GM21515 (cell line): ENCODE measurements at regions not wholly inside any gene's neighbourhood (a gene's known extent, or its start where the extent isn't known, plus 50 kb on each side); places are given as distances from the start of the nearest gene placed in this dataset.
"Not testable (repeated sequence)": the region's sequence is repeated elsewhere in the genome, so short reads cannot be mapped to it uniquely, and the experiment has no call there.

Experiments used
- ATAC-seq: cut with Tn5 transposase; IDR thresholded peaks from one replicate; pipeline ENCODE4 v1.9.1; 2021; ENCODE audit not compliant: unreplicated experiment

DNA sequence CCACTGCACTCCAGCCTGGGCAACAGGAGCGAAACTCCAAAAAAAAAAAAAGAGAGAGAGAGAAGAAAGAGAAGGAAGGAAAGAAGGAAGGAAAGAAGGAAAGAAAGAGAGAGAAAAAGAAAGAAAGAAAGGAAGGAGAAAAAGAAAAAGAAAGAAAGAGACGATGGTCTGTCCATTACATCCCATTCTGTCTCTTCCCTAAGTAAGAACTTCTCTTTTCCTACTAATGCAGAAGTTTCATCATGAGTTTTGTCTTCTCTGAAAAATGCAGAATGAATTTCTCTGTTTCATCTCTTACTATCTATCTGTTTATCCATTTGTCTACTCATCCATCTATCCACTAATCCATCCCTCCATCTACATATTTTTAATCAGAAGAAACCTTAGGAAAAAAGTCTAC is 94.9 kb upstream of the MED13 start:
- no peak for ATAC-seq

DNA sequence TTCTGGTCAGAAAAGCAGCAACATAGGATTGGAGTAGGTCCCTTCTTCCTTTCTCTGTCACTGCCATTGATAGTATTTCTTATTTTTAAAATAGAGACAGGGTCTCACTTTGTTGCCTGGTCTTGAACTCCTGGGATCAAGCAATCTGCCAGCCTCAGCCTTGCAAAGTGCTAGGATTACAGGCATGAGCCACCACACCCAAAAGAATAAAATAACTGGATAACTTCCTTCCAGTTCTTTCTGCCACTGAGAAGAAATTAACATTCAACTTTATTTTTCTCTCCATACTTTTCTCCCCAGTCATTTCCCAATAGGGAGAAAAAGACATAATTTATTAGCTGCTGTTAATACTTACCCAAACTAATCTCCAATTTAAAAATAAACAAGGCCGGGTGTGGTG is 91.9 kb upstream of the MED13 start:
- no peak for ATAC-seq

DNA sequence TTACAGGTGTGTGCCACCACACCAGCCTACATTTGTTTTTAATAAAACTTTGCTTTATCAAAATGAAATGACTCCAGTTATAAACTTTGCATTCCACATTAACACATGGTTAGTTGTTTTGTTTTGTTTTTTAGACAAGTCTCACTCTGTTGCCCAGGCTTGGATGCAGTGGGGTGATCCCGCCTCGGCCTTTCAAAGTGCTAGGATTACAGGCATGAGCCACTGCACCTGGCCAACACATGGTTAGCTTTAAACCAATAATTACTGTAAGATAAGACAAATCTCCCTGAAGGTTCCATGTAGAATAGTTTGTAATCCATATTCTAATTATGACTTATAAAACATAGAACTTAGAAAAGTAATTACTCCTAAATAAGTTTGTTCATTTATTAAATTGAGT is 89.8 kb upstream of the MED13 start:
- no peak for ATAC-seq

DNA sequence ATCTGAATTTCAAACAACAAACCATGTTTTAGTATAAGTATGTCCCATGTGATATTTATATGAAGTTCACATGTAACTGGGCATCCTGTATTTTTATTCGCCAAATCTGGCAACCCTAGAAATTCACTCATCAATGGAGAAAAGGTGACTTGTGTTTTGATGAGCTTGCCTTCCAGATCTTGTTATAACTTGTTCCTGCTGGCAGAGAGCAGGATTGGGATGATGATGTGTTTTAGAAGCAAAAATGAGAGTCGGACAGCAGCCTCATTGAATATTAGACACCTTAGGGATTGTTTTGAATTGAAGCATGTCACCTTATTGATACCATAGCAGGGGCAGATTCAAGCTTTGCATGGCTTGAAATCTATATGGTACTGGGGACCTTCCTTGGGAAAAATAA is 85.4 kb upstream of the MED13 start:
- no peak for ATAC-seq

DNA sequence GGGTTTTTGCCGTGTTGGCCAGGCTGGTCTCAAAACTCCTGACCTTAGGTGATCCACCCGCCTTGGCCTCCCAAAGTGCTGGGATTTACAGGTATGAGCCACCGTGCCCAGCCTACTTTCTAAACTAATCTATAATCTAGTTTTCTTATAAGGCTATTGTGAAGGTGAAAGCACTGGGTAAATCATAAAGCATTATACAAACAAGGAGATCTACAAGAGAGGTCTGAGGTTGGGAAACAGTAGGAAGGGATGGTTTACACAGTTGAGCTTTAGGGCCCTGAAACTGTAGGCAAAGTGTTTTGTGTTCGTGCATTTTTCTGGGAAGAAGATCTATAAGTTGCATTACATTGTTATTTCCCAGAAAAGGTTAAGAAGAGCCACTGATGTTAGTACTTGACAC is 84.9 kb upstream of the MED13 start:
- no peak for ATAC-seq

DNA sequence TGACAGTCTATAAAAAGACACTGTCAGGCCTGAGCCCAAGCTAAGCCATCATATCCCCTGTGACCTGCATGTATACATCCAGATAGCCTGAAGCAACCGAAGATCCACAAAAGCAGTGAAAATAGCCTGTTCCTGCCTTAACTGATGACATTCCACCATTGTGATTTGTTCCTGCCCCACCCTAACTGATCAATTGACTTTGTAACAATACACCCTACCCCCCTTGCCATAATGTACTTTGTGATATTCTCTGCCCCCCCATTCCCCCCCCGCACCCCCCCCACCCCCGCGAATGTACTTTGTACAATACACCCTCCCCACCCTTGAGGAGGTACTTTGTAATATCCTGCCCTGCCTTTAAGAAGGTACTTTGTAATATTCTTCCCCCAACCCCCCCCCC is 82.2 kb upstream of the MED13 start:
- no peak for ATAC-seq

DNA sequence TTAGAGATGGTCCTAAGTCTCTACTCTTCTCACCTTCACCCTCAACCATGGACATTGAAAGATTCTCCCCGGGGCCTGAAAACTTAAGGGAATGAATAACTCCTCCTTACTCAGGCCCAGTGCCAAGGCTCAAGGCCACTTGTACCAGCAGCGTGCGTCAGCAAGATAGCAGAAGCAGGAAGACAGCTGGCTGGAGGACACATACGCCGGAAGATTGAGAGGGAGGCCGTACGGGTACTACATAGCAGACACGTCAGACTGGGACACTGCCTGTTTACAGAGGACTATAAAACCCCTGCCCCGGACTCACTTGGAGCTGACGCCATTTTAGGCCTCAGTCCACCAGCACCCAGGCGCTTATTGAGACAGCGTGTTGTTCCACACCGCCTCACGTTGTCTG is 75.8 kb upstream of the MED13 start:
- no peak for ATAC-seq

DNA sequence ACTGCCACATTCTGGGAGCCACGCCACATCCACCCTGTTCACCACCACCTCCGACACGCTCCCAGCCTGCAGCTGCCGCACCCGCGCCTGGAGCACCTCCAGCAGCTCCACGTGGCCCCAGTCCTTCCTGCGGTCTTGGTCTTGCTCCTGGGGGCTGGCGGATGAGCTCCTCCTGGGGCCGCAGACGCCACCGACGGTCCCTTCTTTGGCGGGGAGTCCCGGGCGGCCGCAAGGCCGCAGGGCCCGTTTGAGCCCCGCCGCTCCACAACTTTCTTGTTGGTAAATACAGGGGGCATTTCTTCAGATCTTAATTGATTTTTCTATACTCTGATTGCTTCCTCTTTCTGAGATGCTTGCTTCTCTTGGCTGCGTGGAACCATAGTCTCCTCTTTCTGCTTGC is 75.3 kb upstream of the MED13 start:
- ATAC-seq: no peak

DNA sequence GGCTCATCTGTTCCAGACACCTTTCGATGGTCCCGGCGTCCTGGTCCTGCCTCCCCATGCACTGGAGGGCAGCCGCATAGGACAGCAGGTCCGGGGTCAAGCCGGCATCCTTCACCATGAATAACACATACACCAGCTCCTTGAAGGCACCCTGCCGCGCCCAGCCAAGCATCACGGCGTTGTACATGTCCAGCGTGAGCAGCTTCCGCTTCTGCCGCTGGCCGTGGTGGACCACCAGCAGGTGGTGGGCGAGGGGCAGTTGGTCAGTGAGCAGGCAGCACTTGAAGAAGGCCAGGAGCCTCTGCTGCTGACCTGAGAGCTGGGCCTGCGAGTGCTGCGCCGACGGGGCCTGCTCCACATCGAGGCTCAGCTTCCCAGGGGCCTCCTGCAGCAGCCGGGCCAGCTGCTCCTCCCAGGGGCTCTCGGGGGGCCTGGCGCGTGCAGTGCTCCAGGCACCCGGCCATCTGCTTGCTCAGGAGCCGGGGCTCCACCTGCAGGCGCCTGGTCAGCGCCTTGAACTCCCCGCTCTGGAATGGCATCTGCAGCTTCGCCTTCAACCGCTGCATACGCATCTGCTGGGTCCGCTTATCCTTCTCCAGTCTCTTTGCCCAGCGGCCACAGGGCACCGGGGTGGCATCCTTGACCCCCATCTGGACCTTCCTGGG is 74.7 kb upstream of the MED13 start:
- not testable (repeated sequence) for ATAC-seq

DNA sequence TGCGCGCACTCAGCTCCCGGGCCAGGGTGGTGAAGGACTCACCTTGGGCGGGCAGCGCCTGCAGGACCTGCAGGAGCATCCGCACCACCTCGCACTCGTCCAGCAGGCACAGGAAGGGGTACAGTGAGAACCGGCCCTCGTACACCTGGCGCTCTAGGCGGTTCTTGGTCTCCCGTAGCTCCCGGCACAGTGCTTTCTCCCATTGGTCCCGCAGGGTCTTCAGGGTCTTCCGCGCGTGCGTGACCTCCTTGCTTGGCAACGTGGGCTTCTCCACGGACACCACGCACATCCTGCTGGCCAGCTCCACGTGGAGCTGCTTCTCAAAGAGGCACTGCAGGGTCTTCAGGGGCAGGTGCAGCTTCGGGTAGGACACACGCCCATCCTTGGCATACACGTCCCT is 74.1 kb upstream of the MED13 start:
- no peak for ATAC-seq

DNA sequence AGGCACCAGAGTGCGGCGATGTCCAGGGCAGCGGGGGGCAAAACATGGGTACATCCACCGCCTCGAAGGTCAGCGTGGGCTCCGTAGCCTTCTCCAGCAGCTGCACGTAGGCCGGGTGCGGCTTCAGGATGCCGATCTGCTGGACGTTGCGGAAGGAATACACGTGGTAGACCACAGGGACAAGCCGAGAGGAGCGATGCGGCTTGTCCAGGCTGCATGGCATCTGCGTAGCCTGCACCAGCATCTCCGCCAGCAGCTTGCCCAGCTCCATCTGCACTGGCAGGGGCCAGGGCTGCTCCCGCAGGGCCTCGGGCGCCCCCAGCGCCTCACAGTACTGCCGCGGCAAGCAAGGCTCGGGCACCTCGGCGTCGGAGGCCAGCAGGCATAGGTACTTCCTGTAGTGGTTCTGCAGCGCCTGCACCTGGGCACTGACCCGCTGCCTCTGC is 73.6 kb upstream of the MED13 start:
- not testable (repeated sequence) for ATAC-seq

DNA sequence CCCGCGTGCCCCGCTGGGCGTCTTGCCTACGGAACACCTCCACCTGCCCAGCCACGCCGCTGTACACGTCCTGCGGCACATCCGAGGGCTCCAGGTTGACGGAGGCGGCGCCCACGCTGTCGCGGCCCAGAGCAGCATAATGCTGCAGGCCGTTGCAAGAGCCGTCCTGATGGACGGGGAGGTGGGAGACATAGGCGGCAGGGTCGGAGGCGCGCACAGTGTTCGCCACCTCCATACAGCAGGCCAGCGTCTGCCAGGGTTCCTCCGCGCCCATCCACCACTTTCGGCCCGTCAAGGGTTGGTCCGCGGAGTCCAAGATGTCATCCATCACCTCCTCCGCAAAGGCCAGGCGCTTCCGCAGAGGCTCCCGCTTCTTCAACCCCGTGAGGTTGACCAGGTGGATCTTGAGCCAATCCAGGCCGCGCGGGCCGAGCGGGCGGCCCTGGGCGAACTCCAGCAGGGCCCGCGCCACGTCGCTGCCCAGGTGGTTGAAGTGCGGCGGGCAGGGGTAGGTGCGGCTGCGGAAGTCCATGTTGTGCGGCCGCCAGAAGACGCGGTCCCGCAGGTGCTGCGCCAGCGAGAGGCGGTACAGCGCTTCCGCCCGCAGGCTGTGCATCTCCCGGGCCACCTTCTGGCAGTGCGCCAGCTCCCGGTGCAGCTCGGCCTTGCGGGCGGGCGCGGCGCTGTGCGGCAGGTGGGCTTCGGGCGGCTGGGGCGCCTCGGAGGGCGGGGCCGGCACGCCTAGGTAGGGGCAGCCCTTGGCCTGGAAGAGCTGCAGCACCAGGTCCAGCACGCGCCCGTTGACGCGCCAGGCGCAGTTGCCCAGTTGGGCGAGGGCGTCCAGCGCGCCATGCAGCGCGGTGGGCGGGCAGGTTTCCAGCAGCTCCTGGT is 72.9 kb upstream of the MED13 start:
- ATAC-seq: not testable (repeated sequence)

DNA sequence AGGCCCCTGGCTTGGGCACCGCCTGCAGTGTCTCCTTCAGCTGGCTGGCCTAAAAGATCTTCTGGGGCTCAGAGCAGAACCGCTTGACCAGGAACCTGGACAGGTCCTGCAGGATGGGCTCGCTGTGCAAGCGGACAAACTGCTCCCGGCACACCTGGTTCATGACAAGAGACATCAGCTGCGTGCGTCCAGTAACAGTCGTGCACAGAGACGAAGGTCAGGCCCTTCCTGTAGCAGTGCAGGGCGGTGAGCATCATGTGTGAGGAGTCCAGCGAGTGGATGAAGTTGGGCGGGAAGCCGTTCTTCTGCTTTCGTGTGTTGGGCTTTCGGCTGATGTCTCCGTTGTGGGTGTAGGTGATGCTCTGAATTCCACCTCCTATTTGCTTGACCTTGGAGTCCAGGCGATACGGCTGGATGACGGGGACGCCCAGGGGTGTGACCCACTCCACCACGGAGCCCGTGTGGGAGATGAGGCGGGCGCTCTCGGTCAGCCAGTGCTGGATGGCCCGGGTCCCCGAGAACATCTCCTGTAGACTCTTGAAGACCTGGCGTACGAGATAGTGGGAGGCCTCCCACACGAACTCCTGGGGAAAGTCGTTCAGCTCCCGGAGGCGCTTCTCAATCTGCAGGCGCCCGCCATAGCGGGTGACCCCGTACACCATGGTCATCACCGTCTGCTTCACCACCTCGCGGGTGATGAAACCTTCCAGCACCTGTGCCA is 72.1 kb upstream of the MED13 start:
- not testable (repeated sequence) for ATAC-seq

DNA sequence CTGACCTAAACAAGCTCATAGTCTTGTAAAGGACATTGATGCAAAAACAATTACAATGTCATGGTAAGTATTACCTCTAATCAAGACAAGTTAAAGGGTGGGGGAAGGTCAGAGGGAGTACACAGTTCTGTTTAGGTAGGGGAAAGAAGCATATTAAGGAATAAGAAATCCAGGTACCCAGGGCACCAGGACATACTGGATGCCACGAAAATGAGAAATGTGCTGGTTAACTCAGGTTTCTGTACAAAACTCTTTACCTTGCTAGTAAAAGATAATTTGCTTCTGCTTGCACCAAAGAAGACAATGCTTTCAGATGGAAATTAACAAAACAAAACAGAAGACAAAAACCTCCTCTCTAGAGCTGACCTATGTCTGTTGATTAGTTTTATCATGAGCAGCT is 70.7 kb upstream of the MED13 start:
- no peak for ATAC-seq

DNA sequence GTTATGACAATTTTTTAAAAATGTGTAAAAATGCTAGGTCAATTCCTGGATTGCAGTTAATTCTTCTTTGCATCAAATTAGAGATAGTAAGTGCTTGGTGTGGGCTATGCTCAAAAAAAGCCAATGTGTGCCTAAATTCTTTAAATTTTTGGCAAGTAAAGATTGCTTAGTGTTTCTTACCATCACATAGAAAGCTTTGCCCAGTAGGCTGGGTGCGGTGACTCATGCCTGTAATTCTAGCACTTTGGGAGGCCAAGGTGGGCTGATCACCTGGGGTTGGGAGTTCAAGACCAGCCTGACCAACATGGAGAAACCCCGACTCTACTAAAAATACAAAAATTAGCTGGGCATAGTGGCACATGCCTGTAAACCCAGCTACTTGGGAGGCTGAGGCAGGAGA is 70.0 kb upstream of the MED13 start:
- not testable (repeated sequence) for ATAC-seq

DNA sequence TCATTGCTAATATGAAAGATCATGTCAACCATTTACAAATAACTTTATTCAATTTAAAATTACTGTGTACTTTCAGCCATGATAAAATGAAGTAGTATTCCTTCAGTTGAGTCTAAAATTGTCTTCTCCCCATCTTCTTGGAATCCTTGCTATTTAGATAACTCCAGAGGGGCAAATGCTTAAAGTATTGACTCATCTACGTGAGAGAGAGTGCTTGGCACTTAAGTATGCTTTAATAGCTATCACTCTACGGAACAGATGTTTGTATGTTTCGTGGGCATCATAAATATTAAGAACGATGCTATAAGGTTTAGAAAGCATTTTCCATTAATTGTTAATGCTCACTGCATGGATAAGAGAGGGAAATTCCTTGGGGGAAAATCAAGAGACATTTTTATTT is 69.3 kb upstream of the MED13 start:
- no peak for ATAC-seq

DNA sequence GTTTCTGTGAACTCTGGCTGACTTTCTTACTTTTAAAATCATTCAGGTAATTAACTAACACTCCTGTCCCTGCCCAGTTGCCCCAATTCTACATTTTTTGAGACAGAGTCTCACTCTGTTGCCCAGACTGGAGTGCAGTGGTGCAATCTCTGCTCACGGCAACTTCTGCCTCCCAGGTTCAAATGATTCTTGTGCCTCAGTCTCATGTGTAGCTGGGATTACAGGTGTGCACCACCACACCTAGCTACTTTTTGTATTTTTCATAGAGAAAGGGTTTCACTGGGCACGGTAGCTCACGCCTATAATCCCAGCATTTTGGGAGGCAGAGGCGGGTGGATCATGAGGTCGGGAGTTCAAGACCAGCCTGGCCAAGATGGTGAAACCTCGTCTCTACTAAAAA is 66.2 kb upstream of the MED13 start:
- not testable (repeated sequence) for ATAC-seq

DNA sequence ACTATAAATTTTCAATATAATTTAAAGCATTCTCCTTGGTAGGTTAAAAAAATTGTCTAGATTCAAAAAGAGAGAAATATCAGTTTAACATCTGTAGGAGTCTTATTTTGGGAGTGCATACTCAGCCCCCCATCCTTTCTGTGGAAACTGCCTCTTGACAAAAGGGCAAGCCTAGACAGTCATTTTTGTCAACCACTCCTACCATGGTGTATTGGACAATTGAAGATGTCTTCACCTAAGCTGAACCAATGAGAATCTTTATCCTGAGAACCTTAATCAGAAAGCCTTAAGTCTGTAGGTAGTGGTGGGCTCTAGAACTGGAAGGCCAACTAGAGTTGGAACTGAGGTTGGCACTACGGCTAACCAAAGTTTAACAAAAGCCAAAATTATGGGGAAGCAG is 65.7 kb upstream of the MED13 start:
- ATAC-seq: no peak

DNA sequence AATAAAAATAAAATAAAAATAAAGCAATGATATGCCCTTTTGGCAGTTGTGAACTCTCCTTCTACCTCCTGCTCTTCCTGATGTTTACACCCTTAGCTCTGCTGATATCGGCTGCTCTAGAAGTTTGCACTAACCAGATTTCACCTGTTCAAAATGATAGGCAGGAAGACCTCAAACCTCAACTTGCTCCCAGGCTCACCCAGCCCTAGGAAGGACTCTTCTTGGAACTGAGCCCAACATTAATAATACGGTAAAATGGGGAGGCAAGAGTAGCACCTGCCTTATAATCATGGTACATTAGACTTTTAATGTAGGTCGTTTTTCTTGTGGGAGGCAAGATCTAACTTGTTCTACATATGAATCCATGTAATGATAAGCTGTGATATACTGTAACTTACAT is 61.2 kb upstream of the MED13 start:
- no peak for ATAC-seq

DNA sequence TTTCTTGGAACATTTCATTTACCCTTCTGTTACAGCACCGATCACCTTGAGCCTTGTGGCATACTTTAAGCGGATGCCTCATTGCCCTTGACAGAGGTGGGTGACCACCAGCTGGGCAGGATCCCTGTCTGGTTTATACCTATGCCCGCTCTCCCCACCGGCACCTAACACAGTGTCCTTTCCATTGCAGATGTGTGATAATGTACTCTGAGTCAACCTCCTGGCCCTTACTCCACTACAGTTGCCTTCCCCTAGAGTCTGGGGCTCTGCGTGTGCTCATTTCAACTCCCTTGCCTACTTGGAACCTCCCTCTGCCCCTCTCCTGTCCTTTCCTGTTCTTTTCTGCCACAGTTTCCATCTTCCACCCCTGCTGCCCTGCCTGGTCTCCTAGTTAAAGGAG is 60.2 kb upstream of the MED13 start:
- ATAC-seq: no peak

DNA sequence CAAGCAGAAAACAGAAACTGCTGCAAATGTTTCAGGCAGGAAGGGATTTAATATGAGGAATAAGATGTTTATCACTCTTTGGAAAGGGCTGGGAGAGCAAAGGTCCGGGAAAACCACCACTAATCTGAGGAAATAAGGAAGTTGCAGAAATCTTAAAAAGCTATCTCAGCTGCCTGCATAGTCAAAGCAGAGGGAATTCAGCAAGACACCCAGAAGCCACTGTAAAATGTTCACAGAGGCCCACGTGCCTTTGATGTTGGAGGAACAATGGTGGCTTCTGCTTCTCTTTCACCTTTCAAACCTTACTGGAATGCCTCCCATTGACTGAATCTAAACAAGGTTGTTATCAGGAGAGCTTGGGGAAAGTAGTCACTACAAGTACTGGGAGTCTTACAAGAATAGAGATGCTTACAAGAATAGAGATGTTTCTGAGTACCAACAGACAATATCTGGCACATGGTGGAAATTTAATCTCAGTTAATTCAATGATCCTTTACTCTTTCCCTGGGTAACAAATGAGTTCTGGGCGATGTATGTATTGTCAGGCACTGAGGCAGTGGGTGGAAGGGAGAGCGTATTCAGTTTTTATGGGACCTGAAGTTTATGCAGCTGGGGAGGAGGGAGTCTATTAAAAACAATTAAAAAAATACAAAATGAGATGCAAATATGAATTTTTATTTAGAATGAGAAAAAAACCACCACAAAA is 56.1 kb upstream of the MED13 start:
- no peak for ATAC-seq
